Esophagus muscularis mucosa (tissue), 3 donors: ENCODE measurements at regions not wholly inside any gene's neighbourhood (a gene's known extent, or its start where the extent isn't known, plus 50 kb on each side); places are given as distances from the start of the nearest gene placed in this dataset.

Experiments
- CTCF ChIP-seq, 3 experiments: fragments of 200-600 bp in 2 of 3; fragments of 450-650 bp in 1 of 3; sonication (generic) in 2 of 3; IDR thresholded peaks; one replicate each; pipeline ENCODE4 v1.5.1; 2017 to 2019; ENCODE audit warnings: antibody characterized with exemption in 3 of 3, mild to moderate bottlenecking in 2 of 3, moderate library complexity in 1 of 3
- POLR2A ChIP-seq: fragments of 450-650 bp; IDR thresholded peaks from one replicate; pipeline ENCODE4 v1.6.1; 2017; ENCODE audit warnings: antibody characterized with exemption, moderate library complexity, mild to moderate bottlenecking, low read depth

DNA sequence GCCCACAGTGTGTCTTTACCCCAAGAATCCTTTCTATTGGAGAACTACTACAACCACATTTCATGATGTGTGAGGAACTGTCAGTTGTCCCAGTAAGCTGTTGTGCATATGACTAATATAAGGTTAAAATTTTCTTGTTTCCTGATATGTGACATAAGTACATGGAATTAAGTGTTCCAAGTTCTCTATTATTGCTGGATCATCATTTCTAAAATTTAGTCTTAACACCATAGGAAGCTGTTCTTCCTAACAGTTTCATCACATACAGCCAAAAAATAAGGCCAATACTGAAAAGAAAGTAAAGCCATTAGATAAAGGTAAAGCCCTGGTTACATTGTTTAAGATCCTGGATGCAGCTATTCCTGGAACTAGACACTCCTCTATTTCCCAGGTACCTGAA lies 620.9 kb upstream of the CDH8 start:
- TF ChIP-seq POLR2A (no peak), CTCF (IDR thresholded peaks at IDR 0.05) (no peak)
